C4-2B (cell line): ENCODE measurements at regions not wholly inside any gene's neighbourhood (a gene's known extent, or its start where the extent isn't known, plus 50 kb on each side); places are given as distances from the start of the nearest gene placed in this dataset.

Source experiments
- ZFX ChIP-seq: fragments of 450-650 bp; IDR thresholded peaks from 2 replicates; pipeline ENCODE4 v1.6.1; 2017
- TF ChIP-seq, protein P1 (sequence below): fragments of 450-650 bp; conservative IDR thresholded peaks from 2 replicates; pipeline ENCODE4 v1.5.1; 2017; ENCODE audit warnings: mild to moderate bottlenecking

- TF ChIP-seq, protein P1, sequence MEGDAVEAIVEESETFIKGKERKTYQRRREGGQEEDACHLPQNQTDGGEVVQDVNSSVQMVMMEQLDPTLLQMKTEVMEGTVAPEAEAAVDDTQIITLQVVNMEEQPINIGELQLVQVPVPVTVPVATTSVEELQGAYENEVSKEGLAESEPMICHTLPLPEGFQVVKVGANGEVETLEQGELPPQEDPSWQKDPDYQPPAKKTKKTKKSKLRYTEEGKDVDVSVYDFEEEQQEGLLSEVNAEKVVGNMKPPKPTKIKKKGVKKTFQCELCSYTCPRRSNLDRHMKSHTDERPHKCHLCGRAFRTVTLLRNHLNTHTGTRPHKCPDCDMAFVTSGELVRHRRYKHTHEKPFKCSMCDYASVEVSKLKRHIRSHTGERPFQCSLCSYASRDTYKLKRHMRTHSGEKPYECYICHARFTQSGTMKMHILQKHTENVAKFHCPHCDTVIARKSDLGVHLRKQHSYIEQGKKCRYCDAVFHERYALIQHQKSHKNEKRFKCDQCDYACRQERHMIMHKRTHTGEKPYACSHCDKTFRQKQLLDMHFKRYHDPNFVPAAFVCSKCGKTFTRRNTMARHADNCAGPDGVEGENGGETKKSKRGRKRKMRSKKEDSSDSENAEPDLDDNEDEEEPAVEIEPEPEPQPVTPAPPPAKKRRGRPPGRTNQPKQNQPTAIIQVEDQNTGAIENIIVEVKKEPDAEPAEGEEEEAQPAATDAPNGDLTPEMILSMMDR: no peak
- no peak for TF ChIP-seq ZFX
Observed at GRCh38 chr4:149932188-149932587, 116.5 kb upstream of the IQCM start.
